ENCODE measurements at regions not wholly inside any gene's neighbourhood (a gene's known extent, or its start where the extent isn't known, plus 50 kb on each side); places are given as distances from the start of the nearest gene placed in this dataset.

DNA sequence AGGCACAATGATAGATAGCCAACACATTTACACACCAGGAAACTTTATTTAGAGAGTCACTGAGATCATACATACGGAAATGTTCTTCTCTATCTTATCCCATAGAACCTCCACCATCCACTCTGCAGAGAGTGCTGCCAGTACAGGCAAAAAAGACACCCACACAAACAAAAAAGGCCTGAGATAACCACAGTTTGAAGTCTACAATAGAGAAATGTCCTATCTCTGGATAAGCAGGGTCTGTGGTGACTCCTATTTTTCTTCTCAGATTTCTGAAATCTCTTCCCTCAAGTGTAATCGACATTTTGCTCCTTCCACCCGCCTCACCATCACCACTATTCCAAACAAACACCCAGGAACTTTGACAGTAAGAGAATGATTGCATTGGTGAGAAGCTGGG is 413.9 kb upstream of the NR2F2 start:
- TF ChIP-seq POLR2AphosphoS5 (IDR thresholded peaks at IDR 0.05) = no peak
- TF ChIP-seq POLR2A (IDR thresholded peaks at IDR 0.05) = no peak
